Neural cell (in vitro differentiated cells): ENCODE measurements at regions not wholly inside any gene's neighbourhood (a gene's known extent, or its start where the extent isn't known, plus 50 kb on each side); places are given as distances from the start of the nearest gene placed in this dataset.
"Not testable (repeated sequence)": the region's sequence is repeated elsewhere in the genome, so short reads cannot be mapped to it uniquely, and the experiment has no call there.

Source experiments
- H2AFZ ChIP-seq: fragments of 200-600, 300-800 bp; sonication (generic), shearing (Covaris generic); 2 replicates; pipeline ENCODE4 v1.6.0; 2014; ENCODE audit warnings: low read depth, mild to moderate bottlenecking, antibody characterized with exemption, low read length, moderate library complexity
- H3F3A ChIP-seq: fragments of 200-600 bp; shearing (Covaris generic); 2 replicates; pipeline ENCODE4 v1.6.1; 2016; ENCODE audit warnings: mild to moderate bottlenecking, moderate library complexity, mixed read lengths, antibody characterized with exemption, low read length; ENCODE audit not compliant: insufficient read depth, poor library complexity, severe bottlenecking
- H3K27ac ChIP-seq: fragments of 200-600, 300-800 bp; sonication (generic), shearing (Covaris generic); 2 replicates; pipeline ENCODE4 v1.5.1; 2014; ENCODE audit warnings: mild to moderate bottlenecking, low read length, moderate library complexity
- H3K27me3 ChIP-seq: fragments of 300-800, 200-600 bp; sonication (generic), shearing (Covaris generic); 2 replicates; pipeline ENCODE4 v1.6.0; 2014; ENCODE audit warnings: mild to moderate bottlenecking, low read depth, low read length, moderate library complexity; ENCODE audit not compliant: insufficient read depth
- H3K36me3 ChIP-seq: fragments of 300-800, 200-600 bp; sonication (generic), shearing (Covaris generic); 2 replicates; pipeline ENCODE4 v1.5.1; 2014; ENCODE audit warnings: mild to moderate bottlenecking, antibody characterized with exemption, low read length, moderate library complexity; ENCODE audit not compliant: insufficient read depth
- H3K4me2 ChIP-seq: fragments of 300-800, 200-600 bp; sonication (generic), shearing (Covaris generic); 2 replicates; pipeline ENCODE4 v1.6.0; 2014; ENCODE audit warnings: mild to moderate bottlenecking, low read length
- H3K4me3 ChIP-seq: fragments of 300-800, 200-600 bp; sonication (generic), shearing (Covaris generic); 2 replicates; pipeline ENCODE4 v1.5.1; 2014; ENCODE audit warnings: mild to moderate bottlenecking, low read length, moderate library complexity
- H3K79me2 ChIP-seq: fragments of 200-600 bp; shearing (Covaris generic); replicated peaks from 2 replicates; pipeline ENCODE4 v1.6.0; 2014; ENCODE audit warnings: mild to moderate bottlenecking, low read length, moderate library complexity; ENCODE audit not compliant: insufficient read depth
- H3K9ac ChIP-seq: fragments of 300-800, 200-600 bp; sonication (generic), shearing (Covaris generic); 2 replicates; pipeline ENCODE4 v1.6.1; 2016; ENCODE audit warnings: mild to moderate bottlenecking, low read length, mixed read lengths
- H3K9me2 ChIP-seq: fragments of 200-600 bp; shearing (Covaris generic); 2 replicates; pipeline ENCODE4 v1.6.1; 2016; ENCODE audit warnings: mild to moderate bottlenecking, low read length, mixed read lengths; ENCODE audit not compliant: insufficient read depth
- H3K9me3 ChIP-seq: fragments of 200-600, 300-800 bp; sonication (generic), shearing (Covaris generic); 2 replicates; pipeline ENCODE4 v1.6.1; 2016; ENCODE audit warnings: mild to moderate bottlenecking, mixed run types, low read length, moderate library complexity, mixed read lengths
- H4K20me1 ChIP-seq: fragments of 200-600 bp; shearing (Covaris generic); 2 replicates; pipeline ENCODE4 v1.6.1; 2016; ENCODE audit warnings: mild to moderate bottlenecking, mixed run types; ENCODE audit not compliant: insufficient read depth
- EP300 ChIP-seq: fragments of 450-650 bp; conservative IDR thresholded peaks from 2 replicates; pipeline ENCODE4 v1.6.1; 2014; ENCODE audit warnings: antibody characterized with exemption, mild to moderate bottlenecking, moderate library complexity; ENCODE audit not compliant: poor library complexity, severe bottlenecking
- EZH2 ChIP-seq: fragments of 200-600, 300-800 bp; shearing (Covaris generic), sonication (generic); IDR thresholded peaks from 2 replicates; pipeline ENCODE4 v1.6.1; 2014; ENCODE audit warnings: antibody characterized with exemption, low read length, borderline replicate concordance, mild to moderate bottlenecking; ENCODE audit not compliant: insufficient read depth, poor library complexity, severe bottlenecking
- POLR2AphosphoS5 ChIP-seq: IDR thresholded peaks from 2 replicates; pipeline ENCODE4 v1.6.1; 2012
- RAD21 ChIP-seq: fragments of 450-650 bp; conservative IDR thresholded peaks from 2 replicates; pipeline ENCODE4 v1.6.1; 2014; ENCODE audit warnings: antibody characterized with exemption, mild to moderate bottlenecking, moderate library complexity
- SMC3 ChIP-seq: fragments of 450-650 bp; conservative IDR thresholded peaks from 2 replicates; pipeline ENCODE4 v1.6.1; 2014; ENCODE audit warnings: antibody characterized with exemption, mild to moderate bottlenecking, moderate library complexity; ENCODE audit not compliant: poor library complexity
- TAF1 ChIP-seq: IDR thresholded peaks from 2 replicates; pipeline ENCODE4 v1.6.1; 2012; ENCODE audit warnings: low read depth
- TF ChIP-seq, protein P1 (sequence below): fragments of 450-650 bp; IDR thresholded peaks from 2 replicates; pipeline ENCODE4 v1.5.1; 2014; ENCODE audit warnings: antibody characterized with exemption, mild to moderate bottlenecking, moderate library complexity; ENCODE audit not compliant: poor library complexity, severe bottlenecking
- TF ChIP-seq, protein P2 (sequence below): IDR thresholded peaks from 2 replicates; pipeline ENCODE4 v1.6.1; 2012; ENCODE audit warnings: borderline replicate concordance

DNA sequence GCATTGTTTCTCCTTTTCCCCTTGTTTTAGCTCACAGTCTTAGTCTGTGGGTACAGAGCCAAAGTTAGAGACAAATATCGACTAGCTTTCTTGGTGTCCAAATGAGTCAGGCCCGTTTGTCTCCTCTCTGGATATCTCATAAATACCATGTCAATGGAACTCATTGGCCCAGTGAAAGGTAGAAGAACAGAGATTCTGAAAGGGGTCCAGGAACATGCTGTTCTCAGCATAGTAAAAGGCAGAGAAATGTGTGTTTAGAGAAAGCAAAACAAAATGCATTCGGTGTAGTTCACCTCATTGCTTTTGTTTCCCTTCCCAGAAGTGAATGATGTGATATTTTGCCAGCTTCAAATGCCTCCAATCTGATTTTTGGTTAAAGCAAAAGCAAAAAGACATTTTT, 238.6 kb upstream of the SLC8A1 start:
- no peaks in the 10 kb centered on the region for H3K9me3 ChIP-seq
- H3K36me3 ChIP-seq: no peaks in the 10 kb centered on the region
- no peak overlapping the region for H3K9ac ChIP-seq
- H3K27ac ChIP-seq: no peak overlapping the region
- no peaks in the 10 kb centered on the region for H3K79me2 ChIP-seq
- no peak overlapping the region for H3K4me2 ChIP-seq
- no peaks in the 10 kb centered on the region for H3K9me2 ChIP-seq
- H4K20me1 ChIP-seq: no peaks in the 10 kb centered on the region
- no peaks in the 10 kb centered on the region for H3K27me3 ChIP-seq
- H3F3A ChIP-seq: no peaks in the 10 kb centered on the region
- no peak overlapping the region for H3K4me3 ChIP-seq
- TF ChIP-seq EZH2 (no peak), EP300 (no peak), TAF1 (no peak), RAD21 (no peak), SMC3 (no peak), POLR2AphosphoS5 (no peak)
- TF ChIP-seq, protein P1, sequence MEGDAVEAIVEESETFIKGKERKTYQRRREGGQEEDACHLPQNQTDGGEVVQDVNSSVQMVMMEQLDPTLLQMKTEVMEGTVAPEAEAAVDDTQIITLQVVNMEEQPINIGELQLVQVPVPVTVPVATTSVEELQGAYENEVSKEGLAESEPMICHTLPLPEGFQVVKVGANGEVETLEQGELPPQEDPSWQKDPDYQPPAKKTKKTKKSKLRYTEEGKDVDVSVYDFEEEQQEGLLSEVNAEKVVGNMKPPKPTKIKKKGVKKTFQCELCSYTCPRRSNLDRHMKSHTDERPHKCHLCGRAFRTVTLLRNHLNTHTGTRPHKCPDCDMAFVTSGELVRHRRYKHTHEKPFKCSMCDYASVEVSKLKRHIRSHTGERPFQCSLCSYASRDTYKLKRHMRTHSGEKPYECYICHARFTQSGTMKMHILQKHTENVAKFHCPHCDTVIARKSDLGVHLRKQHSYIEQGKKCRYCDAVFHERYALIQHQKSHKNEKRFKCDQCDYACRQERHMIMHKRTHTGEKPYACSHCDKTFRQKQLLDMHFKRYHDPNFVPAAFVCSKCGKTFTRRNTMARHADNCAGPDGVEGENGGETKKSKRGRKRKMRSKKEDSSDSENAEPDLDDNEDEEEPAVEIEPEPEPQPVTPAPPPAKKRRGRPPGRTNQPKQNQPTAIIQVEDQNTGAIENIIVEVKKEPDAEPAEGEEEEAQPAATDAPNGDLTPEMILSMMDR: no peak
- TF ChIP-seq, protein P2, sequence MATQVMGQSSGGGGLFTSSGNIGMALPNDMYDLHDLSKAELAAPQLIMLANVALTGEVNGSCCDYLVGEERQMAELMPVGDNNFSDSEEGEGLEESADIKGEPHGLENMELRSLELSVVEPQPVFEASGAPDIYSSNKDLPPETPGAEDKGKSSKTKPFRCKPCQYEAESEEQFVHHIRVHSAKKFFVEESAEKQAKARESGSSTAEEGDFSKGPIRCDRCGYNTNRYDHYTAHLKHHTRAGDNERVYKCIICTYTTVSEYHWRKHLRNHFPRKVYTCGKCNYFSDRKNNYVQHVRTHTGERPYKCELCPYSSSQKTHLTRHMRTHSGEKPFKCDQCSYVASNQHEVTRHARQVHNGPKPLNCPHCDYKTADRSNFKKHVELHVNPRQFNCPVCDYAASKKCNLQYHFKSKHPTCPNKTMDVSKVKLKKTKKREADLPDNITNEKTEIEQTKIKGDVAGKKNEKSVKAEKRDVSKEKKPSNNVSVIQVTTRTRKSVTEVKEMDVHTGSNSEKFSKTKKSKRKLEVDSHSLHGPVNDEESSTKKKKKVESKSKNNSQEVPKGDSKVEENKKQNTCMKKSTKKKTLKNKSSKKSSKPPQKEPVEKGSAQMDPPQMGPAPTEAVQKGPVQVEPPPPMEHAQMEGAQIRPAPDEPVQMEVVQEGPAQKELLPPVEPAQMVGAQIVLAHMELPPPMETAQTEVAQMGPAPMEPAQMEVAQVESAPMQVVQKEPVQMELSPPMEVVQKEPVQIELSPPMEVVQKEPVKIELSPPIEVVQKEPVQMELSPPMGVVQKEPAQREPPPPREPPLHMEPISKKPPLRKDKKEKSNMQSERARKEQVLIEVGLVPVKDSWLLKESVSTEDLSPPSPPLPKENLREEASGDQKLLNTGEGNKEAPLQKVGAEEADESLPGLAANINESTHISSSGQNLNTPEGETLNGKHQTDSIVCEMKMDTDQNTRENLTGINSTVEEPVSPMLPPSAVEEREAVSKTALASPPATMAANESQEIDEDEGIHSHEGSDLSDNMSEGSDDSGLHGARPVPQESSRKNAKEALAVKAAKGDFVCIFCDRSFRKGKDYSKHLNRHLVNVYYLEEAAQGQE: no peak
- no peak overlapping the region for H2AFZ ChIP-seq

DNA sequence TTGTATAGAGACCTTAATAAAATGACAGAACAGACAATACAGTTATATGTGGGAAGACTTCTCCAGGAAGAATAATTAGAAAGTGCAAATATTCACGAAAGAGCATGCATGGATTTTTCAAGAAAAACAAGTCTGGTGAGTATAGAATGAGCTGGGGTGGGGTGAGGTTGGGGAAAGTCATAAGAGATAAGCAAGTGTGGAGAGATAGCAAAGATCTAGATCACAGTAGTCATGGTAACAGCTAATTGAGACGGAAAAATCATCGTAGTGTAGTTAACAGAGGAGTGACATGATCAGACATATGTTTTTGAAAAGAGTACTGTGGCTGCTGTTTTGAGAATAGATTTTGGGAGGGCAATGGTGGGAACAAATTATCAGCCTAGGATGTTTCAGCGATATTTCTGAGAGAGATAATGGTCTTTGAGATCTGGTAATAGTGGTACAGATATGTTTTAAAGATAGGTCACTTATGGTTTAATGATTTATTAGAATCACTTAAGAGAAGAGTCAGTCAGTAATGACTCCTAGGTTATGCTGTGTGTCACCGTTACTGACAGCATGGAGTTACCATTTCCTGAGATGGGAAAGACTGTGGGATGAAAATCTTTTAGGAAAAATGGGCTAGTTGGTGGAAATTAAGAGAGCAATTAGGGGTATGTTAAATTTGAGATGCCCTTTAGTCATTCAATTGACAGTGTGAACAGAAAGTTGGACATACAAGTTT, 248.5 kb upstream of the SLC8A1 start:
- peak overlapping the region; percentile 36 for H3K27ac ChIP-seq
- peak overlapping the region; percentile 29 for H3K4me3 ChIP-seq
- H3F3A ChIP-seq: no peaks in the 10 kb centered on the region
- no peak for TF ChIP-seq SMC3
- no peak for TF ChIP-seq EZH2
- H3K9ac ChIP-seq: no peak overlapping the region
- H2AFZ ChIP-seq: no peak overlapping the region
- H3K4me2 ChIP-seq: no peak overlapping the region
- H3K36me3 ChIP-seq: no peaks in the 10 kb centered on the region
- H3K79me2 ChIP-seq: no peaks in the 10 kb centered on the region
- H4K20me1 ChIP-seq: no peaks in the 10 kb centered on the region
- no peaks in the 10 kb centered on the region for H3K9me3 ChIP-seq
- no peaks in the 10 kb centered on the region for H3K27me3 ChIP-seq
- no peaks in the 10 kb centered on the region for H3K9me2 ChIP-seq

DNA sequence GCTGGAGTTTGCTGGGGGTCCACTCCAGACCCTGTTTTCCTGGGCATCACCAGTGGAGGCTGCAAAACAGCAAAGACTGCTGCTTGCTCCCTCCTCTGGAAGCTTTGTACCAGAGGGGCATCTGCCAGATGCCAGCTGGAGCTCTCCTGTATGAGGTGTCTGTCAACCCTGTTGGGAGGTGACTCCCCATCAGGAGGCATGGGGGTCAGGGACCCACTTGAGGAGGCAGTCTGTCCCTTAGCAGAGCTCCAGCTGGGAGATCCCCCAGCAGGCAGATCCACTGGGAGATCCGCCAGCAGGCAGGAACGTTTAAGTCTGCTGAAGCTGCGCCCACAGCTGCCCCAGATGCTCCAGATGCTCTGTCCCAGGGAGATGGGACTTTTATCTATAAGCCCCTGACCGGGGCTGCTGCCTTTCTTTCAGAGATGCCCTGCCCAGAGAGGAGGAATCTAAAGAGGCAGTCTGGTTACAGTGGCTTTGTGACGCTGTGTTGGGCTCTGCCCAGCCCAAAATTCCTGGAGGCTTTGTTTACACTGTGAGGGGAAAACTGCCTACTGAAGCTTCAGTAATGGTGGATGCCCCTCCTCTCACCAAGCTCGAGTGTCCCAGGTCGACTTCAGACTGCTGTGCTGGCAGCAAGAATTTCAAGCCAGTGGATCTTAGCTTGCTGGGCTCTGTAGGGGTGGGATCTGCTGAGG, 260.5 kb upstream of the SLC8A1 start:
- H3K4me2 ChIP-seq, H3K27ac ChIP-seq, H2AFZ ChIP-seq, H3F3A ChIP-seq, H4K20me1 ChIP-seq, H3K36me3 ChIP-seq, H3K4me3 ChIP-seq, H3K9ac ChIP-seq, H3K79me2 ChIP-seq, H3K27me3 ChIP-seq, H3K9me2 ChIP-seq, H3K9me3 ChIP-seq: not testable (repeated sequence)
